HG03064 (cell line): ENCODE measurements at regions not wholly inside any gene's neighbourhood (a gene's known extent, or its start where the extent isn't known, plus 50 kb on each side); places are given as distances from the start of the nearest gene placed in this dataset.
"Not testable (repeated sequence)": the region's sequence is repeated elsewhere in the genome, so short reads cannot be mapped to it uniquely, and the experiment has no call there.

Source experiments
- ATAC-seq: cut with Tn5 transposase; IDR thresholded peaks from one replicate; pipeline ENCODE4 v1.9.1; 2021; ENCODE audit warnings: low read depth; ENCODE audit not compliant: unreplicated experiment

DNA sequence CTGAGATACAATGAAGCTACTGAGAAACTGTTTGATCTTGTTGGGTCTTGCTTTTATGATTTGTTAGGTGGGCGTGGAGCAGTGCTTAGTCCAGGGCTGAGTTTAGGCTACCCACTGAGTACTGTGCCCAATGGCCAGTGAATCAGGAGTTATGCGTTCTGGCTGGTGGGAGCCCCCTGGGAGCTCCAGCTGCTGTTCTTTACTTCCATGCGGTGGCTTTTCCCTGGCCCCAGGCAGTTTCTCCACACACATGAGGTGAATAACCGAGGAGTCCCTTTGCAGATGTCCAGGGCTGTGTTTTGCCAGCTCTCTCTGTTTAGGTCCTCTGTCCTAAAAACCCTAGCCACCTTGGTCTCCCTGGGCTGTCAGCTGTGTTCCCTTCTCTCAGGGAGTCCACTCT, 106.5 kb downstream of the KLF13 start:
- no peak for ATAC-seq

DNA sequence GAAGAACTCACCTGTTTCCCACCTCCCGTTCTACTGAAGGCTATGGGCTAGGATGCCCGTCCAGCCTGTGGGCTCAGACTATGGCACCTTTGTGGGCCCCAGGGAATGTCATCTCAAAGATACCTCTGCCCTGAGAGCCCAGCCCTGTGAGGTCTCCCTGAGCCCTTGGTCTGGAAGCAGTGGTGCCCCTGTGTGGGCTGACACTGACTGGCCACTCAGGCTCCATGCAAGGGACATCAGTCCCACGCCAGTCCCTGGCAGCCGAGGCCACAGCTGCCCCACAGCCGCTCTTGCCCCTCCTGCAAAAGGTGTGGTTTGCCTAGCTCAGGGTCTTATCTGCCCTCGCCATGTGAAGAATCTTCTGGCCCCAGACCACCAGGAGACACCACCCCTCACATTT, 106.9 kb downstream of the KLF13 start:
- no peak for ATAC-seq

- ATAC-seq, result no peak
These were observed 107.6 kb downstream of the KLF13 start for GRCh38 chr15:31434275-31434587.

DNA sequence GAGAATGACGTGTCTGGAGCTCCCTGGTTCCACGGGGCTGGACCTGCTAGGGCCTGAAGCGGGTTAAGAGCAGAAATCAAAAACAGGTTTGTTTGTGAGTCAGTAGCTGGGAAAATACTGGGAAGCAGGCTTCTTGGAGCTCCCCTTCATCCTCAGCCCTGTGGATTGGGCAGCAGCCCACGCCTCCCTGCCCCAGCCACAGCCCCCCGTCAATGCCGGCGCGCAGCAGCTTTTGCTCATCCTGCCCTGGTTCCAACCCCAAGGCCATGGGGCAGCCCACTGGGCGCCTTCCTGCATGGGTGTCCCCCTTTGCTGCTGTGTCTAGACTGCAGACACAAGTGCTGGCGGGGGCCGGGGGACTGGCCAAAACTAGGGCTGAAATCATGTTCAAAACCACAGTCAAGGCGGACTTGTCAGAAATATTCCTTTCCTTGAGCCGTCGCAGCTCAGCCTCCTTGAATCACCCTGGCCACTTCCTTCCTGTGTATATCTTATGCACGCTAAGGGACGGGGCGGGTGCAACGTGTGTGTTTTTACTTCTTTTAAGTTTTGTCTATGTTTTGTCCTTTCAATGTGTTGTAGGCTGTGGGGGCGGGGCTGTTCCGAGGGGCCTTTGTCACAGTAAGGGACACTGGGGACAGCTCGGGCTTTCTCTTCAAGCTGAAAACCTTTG, 108.1 kb downstream of the KLF13 start:
- peak; percentile 38 for ATAC-seq

DNA sequence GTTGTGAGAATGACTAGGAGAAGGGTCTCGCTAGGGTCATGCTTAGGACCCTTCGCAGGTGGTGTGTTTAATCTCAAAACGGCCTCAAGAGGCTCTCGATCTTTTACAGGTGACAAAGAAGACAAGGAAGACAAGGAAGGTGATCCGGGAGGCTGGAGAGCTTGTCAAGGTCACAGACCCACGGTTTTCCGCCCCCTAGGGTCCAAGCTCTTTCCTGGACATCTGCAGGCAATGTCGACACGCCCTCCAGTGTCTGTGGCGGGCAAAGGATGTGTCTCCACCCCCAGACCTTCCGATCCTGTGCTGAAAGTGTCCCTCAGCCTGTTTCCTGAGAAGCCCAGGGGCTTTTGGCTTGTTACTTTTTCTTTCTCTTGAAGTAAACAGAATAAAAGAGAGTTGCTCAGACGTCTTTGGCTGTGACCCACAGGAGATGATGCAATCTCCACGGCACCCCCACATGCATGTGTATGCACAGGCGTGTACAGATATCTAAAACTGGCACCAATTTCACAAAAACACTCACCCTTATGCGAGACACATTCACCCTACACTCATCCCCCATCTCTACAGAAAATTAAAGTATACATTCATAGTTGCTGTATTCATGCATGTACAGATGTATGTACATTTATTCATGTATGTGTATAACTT, 108.8 kb downstream of the KLF13 start:
- peak; percentile 46 for ATAC-seq

GRCh38 chr15:31435912-31436628, 109.4 kb downstream of the KLF13 start:
- ATAC-seq, result no peak

GRCh38 chr15:31437686-31438085, 111.1 kb downstream of the KLF13 start:
- no peak for ATAC-seq

DNA sequence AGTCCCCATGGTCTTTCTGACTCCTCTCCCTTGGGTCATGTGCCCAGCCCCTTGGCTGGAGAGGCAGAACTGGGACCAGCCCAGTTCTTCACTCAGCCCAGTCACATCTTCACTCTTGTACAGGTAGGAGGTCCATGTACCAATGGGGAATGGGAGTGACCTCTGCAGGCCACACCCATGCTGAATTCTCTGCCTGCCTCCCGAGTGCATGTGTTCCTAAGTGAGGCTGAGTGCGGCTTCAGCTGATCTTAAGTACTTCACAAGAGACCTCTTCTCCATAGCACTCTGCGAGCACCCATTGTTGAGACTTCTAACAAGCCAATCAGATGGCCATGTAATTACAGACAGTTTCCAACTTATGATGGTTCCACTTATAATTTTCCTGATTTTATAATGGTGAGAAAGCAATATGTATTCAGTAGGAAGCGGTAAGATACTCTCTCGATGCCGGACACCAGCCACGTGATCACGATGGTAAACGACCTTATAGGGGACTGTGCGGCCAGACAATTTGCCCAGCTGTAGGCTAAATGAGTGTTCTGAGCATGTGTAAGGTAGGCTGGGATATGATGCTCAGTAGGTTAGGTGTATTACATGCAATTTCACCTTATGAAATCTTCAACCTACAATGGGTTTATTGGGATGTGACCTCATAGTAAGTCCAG, 112.1 kb downstream of the KLF13 start:
- no peak for ATAC-seq

- no peak for ATAC-seq
These were observed 112.7 kb downstream of the KLF13 start for GRCh38 chr15:31439328-31439727.

- ATAC-seq, result not testable (repeated sequence)
These were observed 113.6 kb downstream of the KLF13 start for GRCh38 chr15:31440216-31440615.

GRCh38 chr15:31440754-31441311, 114.2 kb downstream of the KLF13 start:
- no peak for ATAC-seq

GRCh38 chr15:31442226-31442625, 115.6 kb downstream of the KLF13 start:
- ATAC-seq, result no peak

DNA sequence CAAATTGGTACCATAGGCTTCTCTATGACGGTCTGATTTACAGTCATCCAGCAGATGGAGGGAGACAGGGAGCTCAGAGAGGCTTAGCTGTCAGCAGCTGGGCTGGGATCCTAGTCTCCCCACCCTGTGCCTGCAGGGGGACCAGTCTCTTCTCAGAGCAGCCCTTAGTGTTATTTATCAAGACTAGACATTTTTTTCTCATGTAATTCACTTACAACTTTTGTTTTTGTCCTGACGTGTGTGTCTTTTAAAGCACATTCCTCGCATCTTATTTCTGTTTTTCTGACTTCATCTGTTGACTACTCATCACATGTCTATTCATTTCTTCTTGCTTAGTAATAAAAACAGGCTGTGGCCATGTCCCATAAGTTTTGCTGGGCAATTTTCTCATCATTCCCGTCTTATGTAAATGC, 116.1 kb downstream of the KLF13 start:
- no peak for ATAC-seq

DNA sequence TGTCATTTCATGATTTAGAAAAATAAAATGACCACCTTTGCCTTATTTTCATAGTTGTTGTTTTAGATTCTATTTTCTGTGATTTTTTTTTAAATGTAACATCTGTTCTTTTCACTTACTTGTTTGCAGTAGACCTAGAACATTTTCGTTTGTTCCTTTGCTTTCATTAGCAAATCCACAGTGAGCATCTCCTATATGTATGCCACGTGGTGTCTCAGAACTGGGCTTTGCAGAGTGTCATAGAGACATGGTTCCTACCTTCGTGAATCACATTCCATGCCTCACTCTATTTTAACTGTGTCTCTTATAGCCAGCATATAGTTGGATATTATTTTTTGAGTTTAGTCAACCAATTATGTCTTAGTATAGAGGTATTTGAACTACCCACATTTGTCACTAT, 118.2 kb downstream of the KLF13 start:
- ATAC-seq, result no peak

DNA sequence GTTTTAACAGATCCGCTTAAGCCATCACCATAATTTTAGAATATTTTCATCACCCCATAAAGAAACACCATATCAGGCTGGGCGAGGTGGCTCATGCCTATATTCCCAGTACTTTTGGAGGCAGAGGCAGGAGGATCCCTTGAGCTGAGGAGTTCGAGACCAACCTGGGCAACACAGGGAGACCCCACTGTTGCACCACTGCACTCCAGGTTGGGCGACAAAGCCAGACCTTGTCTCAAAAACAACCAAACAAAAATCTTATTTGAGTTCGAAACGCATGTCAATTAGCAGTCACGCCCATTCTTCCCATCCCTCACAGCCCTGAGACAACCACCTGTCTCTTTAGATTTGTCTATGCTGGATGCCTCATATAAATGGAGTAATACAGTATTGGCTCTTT, 119.9 kb downstream of the KLF13 start:
- no peak for ATAC-seq

GRCh38 chr15:31447931-31448634, 121.4 kb downstream of the KLF13 start:
- no peak for ATAC-seq

DNA sequence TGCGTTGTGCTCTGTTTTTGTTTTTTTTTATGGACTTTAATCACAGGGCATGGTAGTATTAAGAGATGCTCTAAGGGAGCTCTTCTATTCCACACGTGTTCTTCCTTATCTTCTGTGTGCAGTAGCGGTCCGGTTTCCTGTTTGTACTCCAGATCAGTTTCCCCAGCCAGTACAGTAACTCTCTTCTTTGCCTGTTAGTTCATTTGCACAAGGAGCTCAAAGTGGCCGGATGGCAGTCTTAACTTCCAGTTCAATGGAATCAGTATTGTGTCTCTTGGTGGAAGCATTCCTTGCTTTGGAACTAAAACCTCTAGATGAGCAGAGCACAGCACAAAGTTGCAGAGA, 122.0 kb downstream of the KLF13 start:
- ATAC-seq, result no peak

DNA sequence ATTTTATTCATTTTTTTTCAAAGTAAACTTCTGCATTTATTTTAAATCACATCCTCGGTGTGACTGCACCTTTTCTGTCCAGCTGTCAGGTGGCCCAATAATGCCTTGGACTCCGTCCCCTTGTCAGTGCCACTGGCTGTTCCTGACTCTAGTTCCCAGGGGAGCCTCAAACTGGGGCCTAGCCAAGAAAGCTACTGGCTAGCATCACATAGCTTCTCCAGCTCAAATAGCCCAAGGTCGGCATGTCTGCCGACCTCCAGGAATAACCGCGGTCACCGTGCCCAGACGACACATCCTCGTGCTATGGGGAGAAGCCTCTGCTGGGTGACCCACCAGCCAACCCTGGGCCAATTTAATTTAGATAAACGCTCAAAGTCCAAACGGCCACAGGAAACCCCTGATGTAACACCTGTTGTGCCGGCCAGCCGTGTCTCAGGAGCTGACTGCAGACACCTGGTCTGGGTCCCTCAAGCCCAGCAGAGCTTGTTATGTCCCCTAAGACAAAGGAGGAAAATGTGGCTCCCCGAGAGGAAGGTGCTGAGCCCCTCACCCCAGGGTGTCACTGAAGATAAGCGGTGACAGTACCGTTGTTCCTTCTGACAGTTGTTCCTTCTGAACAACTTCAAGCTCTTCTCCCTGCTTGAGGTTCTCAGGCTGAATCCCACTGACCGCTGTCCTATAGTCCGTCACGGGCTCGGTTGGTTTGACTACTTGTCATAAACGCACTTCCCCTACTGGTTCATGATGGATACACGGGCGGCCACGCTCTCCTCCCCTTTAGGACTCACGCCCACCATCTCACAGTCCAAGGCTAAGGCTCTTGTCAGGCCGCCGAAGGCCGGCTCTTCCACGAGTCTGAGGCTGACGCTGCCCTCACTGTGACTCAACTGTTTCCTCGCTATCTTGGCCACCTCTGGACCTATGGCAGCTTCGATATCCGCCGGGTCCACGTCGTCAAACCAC, 126.2 kb downstream of the KLF13 start:
- no peak for ATAC-seq

DNA sequence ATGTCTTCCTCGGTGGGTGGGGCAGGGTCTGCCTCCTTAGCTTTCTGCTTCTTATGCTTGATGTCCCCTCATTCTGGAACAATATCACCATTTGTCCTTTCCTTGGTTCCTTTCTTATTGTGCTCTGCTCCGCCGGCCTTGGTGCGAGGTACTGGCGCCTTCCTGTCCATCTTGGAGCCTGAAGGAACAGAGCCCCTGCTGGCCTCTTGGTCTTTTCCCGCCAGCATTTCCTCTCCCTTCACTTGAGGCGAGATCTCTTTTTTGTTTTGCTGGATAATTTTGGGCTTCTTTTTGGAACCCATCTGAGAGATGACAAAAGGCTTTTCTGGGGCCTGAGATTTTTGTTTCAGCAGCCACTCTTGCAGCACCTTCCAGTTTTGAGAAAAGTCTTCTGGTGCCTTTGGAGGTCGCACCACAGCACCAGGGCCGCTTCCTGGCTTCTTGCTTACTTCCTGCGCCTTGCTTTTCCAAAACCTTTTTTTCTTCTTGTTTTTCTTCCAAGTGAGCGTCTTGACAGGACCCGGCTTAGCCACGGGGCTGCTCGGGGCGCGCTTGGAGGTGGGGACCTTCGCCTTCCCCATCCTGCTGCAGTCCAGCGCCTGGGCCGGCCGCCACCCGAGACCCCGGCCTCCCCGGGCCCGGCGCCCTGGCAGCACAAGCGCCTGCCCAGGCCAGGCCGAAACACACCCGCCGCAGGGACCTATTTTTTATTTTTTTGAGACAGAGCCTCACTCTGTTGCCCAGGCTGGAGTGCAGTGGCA, 127.1 kb downstream of the KLF13 start:
- ATAC-seq, result no peak
